Neutrophil (primary cell): ENCODE measurements at regions not wholly inside any gene's neighbourhood (a gene's known extent, or its start where the extent isn't known, plus 50 kb on each side); places are given as distances from the start of the nearest gene placed in this dataset.

Experiments used
- H3K27ac ChIP-seq: fragments of 200-600 bp; sonication (generic); 2 replicates; pipeline ENCODE4 v1.5.1; 2016; ENCODE audit warnings: mild to moderate bottlenecking, moderate library complexity
- H3K27me3 ChIP-seq: fragments of 200-600 bp; sonication (generic); 2 replicates; pipeline ENCODE4 v1.6.0; 2016; ENCODE audit warnings: mild to moderate bottlenecking
- H3K36me3 ChIP-seq: fragments of 200-600 bp; sonication (generic); 2 replicates; pipeline ENCODE4 v1.5.1; 2017
- H3K4me1 ChIP-seq, 2 experiments: fragments of 200-600 bp in 1 of 2; sonication (generic) in 1 of 2; 1 replicate in 1 of 2; 2 replicates in 1 of 2; pipeline versions ENCODE4 v1.5.1 to v1.6.1; 2013 to 2016; ENCODE audit warnings: low read depth in 1 of 2, low read length in 1 of 2, mild to moderate bottlenecking in 1 of 2, moderate library complexity in 1 of 2; ENCODE audit not compliant: control insufficient read depth in 1 of 2, insufficient read depth in 1 of 2
- H3K4me3 ChIP-seq, 2 experiments: fragments of 200-600 bp in 1 of 2; sonication (generic) in 1 of 2; 1 replicate in 1 of 2; 2 replicates in 1 of 2; pipeline ENCODE4 v1.5.1; 2013 to 2016; ENCODE audit warnings: low read depth in 1 of 2, low read length in 1 of 2, mild to moderate bottlenecking in 1 of 2, moderate library complexity in 1 of 2
- H3K9me3 ChIP-seq: fragments of 200-600 bp; sonication (generic); 2 replicates; pipeline ENCODE4 v1.5.1; 2016
- CTCF ChIP-seq: fragments of 200-600 bp; sonication (generic); IDR thresholded peaks from 2 replicates; pipeline ENCODE4 v1.5.1; 2016; ENCODE audit warnings: antibody characterized with exemption

- Histone ChIP-seq H3K36me3 (no peaks in the 10 kb centered on the region), H3K27me3 (peaks cover 14% of the 10 kb centered on the region), H3K4me3 (no peak overlapping the region), H3K27ac (no peak overlapping the region), H3K4me1 (no peaks in the 10 kb centered on the region), H3K9me3 (no peaks in the 10 kb centered on the region)
- no peak for TF ChIP-seq CTCF
These were observed 73.2 kb upstream of the DLG1 start for GRCh38 chr3:197371591-197372046.

- no peaks in the 10 kb centered on the region for H3K4me1 ChIP-seq
- H3K27me3 ChIP-seq, result peaks cover 14% of the 10 kb centered on the region
- no peak for TF ChIP-seq CTCF
- no peak overlapping the region for H3K27ac ChIP-seq
- H3K9me3 ChIP-seq, result no peaks in the 10 kb centered on the region
- H3K4me3 ChIP-seq, result no peak overlapping the region
- no peaks in the 10 kb centered on the region for H3K36me3 ChIP-seq
These were observed 71.1 kb upstream of the DLG1 start for GRCh38 chr3:197369545-197369944.

GRCh38 chr3:197368821-197369220 is 70.4 kb upstream of the DLG1 start:
- Histone ChIP-seq H3K9me3 (no peaks in the 10 kb centered on the region), H3K27ac (no peak overlapping the region), H3K4me3 (no peak overlapping the region), H3K27me3 (peaks cover 17% of the 10 kb centered on the region), H3K36me3 (no peaks in the 10 kb centered on the region), H3K4me1 (no peaks in the 10 kb centered on the region)
- TF ChIP-seq CTCF, result no peak

GRCh38 chr3:197368330-197368729 is 69.9 kb upstream of the DLG1 start:
- no peak overlapping the region for H3K4me3 ChIP-seq
- H3K27ac ChIP-seq, result no peak overlapping the region
- H3K9me3 ChIP-seq, result no peaks in the 10 kb centered on the region
- H3K36me3 ChIP-seq, result no peaks in the 10 kb centered on the region
- peaks cover 17% of the 10 kb centered on the region for H3K27me3 ChIP-seq
- H3K4me1 ChIP-seq, result no peaks in the 10 kb centered on the region
- TF ChIP-seq CTCF, result no peak

GRCh38 chr3:197367081-197367780 is 68.8 kb upstream of the DLG1 start:
- no peak for TF ChIP-seq CTCF
- peaks cover 14% of the 10 kb centered on the region for H3K27me3 ChIP-seq
- no peak overlapping the region for H3K27ac ChIP-seq
- no peak overlapping the region for H3K4me3 ChIP-seq
- H3K9me3 ChIP-seq, result no peaks in the 10 kb centered on the region
- no peaks in the 10 kb centered on the region for H3K36me3 ChIP-seq
- H3K4me1 ChIP-seq, result no peaks in the 10 kb centered on the region
